ENCODE measurements at regions not wholly inside any gene's neighbourhood (a gene's known extent, or its start where the extent isn't known, plus 50 kb on each side); places are given as distances from the start of the nearest gene placed in this dataset.
A peak's percentile ranks its signal among the peaks of the same experiment; 100 is the strongest.

GRCh38 chr12:127162902-127163301 is 1104.1 kb upstream of the TMEM132C start:
- Histone ChIP-seq H3K4me2 (ENCODE audit: insufficient read depth, low read length) (no peak overlapping the region), H3K27me3 (ENCODE audit: insufficient read depth, low read length) (no peaks in the 10 kb centered on the region), H3K4me1 (ENCODE audit: insufficient read depth, low read length) (peaks cover 13% of the 10 kb centered on the region), H3K36me3 (ENCODE audit: insufficient read depth, low read length) (no peaks in the 10 kb centered on the region), H3K27ac (ENCODE audit: low read depth, low read length) (peak overlapping the region; percentile 35), H4K20me1 (ENCODE audit: insufficient read depth, low read length) (no peaks in the 10 kb centered on the region), H3K79me2 (ENCODE audit: insufficient read depth, low read length) (no peaks in the 10 kb centered on the region), H3K9me3 (ENCODE audit: low read depth, low read length) (no peaks in the 10 kb centered on the region), H3K4me3 (ENCODE audit: insufficient read depth, low read length) (no peak overlapping the region), H2AFZ (ENCODE audit: low read length) (peak overlapping the region; percentile 26)
- TF ChIP-seq CTCF (IDR thresholded peaks at IDR 0.05; ENCODE audit: extremely low read depth, low read depth, low read length): no peak
- DNase-seq (ENCODE audit: insufficient read length, low spot score, missing footprints): peak; percentile 86

- Histone ChIP-seq H3K4me2 (ENCODE audit: insufficient read depth, low read length) (peak overlapping the region; percentile 75), H4K20me1 (ENCODE audit: insufficient read depth, low read length) (no peaks in the 10 kb centered on the region), H3K36me3 (ENCODE audit: insufficient read depth, low read length) (no peaks in the 10 kb centered on the region), H3K27me3 (ENCODE audit: insufficient read depth, low read length) (no peaks in the 10 kb centered on the region), H3K27ac (ENCODE audit: low read depth, low read length) (peak overlapping the region; percentile 72), H3K79me2 (ENCODE audit: insufficient read depth, low read length) (no peaks in the 10 kb centered on the region), H2AFZ (ENCODE audit: low read length) (peak overlapping the region; percentile 66), H3K9me3 (ENCODE audit: low read depth, low read length) (no peaks in the 10 kb centered on the region), H3K4me3 (ENCODE audit: insufficient read depth, low read length) (peak overlapping the region; percentile 67), H3K4me1 (ENCODE audit: insufficient read depth, low read length) (peaks cover 32% of the 10 kb centered on the region)
- peak; percentile 94 for DNase-seq (ENCODE audit: insufficient read length, low spot score, missing footprints)
- no peak for TF ChIP-seq CTCF (IDR thresholded peaks at IDR 0.05; ENCODE audit: extremely low read depth, low read depth, low read length)
These were observed 1101.2 kb upstream of the TMEM132C start for GRCh38 chr12:127165567-127166392.

- no peak overlapping the region for H3K4me3 ChIP-seq (ENCODE audit: insufficient read depth, low read length)
- no peaks in the 10 kb centered on the region for H3K36me3 ChIP-seq (ENCODE audit: insufficient read depth, low read length)
- TF ChIP-seq CTCF (IDR thresholded peaks at IDR 0.05; ENCODE audit: extremely low read depth, low read depth, low read length): no peak
- peak overlapping the region; percentile 73 for H3K27ac ChIP-seq (ENCODE audit: low read depth, low read length)
- peaks cover 29% of the 10 kb centered on the region for H3K4me1 ChIP-seq (ENCODE audit: insufficient read depth, low read length)
- no peaks in the 10 kb centered on the region for H3K79me2 ChIP-seq (ENCODE audit: insufficient read depth, low read length)
- H2AFZ ChIP-seq (ENCODE audit: low read length): no peak overlapping the region
- no peaks in the 10 kb centered on the region for H3K9me3 ChIP-seq (ENCODE audit: low read depth, low read length)
- peak; percentile 80 for DNase-seq (ENCODE audit: insufficient read length, low spot score, missing footprints)
- no peaks in the 10 kb centered on the region for H4K20me1 ChIP-seq (ENCODE audit: insufficient read depth, low read length)
- no peaks in the 10 kb centered on the region for H3K27me3 ChIP-seq (ENCODE audit: insufficient read depth, low read length)
- peak overlapping the region; percentile 66 for H3K4me2 ChIP-seq (ENCODE audit: insufficient read depth, low read length)
These were observed 1097.4 kb upstream of the TMEM132C start for GRCh38 chr12:127169321-127170181.
